GM18868 (cell line): ENCODE measurements at regions not wholly inside any gene's neighbourhood (a gene's known extent, or its start where the extent isn't known, plus 50 kb on each side); places are given as distances from the start of the nearest gene placed in this dataset.
"Not testable (repeated sequence)": the region's sequence is repeated elsewhere in the genome, so short reads cannot be mapped to it uniquely, and the experiment has no call there.

ENCODE experiments used
- ATAC-seq: cut with Tn5 transposase; IDR thresholded peaks from one replicate; pipeline ENCODE4 v1.9.1; 2021; ENCODE audit warnings: mild to moderate bottlenecking, moderate library complexity; ENCODE audit not compliant: unreplicated experiment

DNA sequence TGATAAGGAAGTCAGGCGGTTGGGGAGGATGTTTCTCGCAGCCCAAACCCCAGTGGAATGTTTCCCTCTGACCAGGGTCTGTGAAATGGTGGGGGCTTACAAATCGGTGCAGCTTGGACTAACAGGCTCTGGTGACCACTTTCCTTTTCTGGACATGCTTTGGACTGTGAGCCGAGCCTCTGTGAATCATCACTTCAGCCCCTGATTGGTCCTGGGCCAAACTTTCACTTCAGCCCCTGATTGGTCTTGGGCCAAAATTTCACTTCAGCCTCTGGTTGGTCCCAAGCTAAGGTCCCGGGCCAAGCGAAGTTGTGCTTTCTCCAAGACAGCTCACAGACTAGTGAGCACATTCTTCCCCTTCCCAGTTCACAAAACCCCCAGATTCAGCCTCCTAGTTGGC lies 223.7 kb upstream of the ANKRD20A1 start:
- not testable (repeated sequence) for ATAC-seq

DNA sequence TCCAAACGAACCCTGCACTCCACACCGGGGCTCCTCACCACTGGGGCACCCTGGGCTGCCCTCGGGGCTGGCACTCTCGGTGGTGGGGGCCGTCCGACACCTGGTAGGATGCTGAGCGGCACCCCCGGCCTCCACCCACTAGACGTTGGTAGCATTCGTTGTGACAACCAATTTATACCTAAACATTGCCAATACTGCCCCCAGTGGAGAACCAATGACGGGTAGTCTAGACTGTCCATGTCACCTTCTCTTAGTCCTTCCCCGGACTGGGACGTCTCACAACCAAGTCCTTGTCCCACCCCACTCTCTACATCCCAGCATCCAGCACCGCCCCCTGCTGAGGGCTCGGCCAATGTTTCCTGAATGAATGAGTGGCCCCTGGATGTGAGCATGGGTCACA lies 246.8 kb upstream of the ANKRD20A1 start:
- ATAC-seq: peak; percentile 55

DNA sequence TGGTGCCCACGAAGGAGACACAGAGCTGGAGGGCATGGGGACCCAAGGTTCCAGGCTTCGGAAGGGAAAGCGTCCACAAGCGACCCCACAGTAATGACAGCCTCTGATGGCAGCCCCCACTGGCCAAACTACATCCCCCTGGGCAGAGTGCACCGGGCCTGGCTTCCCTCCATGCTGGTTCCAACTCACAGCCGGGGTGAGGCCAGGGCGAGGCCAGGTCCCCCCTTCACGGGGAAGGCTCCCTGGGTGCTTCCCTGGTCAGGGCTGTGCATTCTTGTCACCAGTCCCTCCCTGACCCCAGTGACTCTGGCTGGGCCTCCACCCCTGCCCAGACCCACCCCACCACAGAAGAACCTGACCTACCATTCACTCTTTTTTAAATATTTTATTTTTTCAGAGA lies 248.9 kb upstream of the ANKRD20A1 start:
- ATAC-seq: not testable (repeated sequence)

DNA sequence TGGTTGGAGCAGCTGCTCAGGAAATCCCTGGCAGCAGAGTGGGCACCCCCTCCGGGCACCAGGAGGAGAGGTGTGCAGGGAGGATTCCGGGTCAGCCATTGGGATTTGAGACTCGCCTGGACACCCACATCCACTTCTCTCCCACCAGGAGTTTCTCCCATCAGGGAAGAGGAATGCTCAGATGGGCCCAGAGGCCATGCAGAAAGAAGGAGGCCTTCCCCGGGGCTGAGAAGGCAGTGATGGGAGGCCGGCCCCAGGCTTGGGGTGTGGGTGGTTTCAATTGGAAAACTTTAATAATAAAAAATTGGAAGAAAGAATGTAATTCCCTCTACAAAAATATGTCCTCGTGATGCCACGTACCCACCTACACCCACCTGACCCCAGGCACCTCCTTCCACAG lies 249.3 kb upstream of the ANKRD20A1 start:
- ATAC-seq: not testable (repeated sequence)

DNA sequence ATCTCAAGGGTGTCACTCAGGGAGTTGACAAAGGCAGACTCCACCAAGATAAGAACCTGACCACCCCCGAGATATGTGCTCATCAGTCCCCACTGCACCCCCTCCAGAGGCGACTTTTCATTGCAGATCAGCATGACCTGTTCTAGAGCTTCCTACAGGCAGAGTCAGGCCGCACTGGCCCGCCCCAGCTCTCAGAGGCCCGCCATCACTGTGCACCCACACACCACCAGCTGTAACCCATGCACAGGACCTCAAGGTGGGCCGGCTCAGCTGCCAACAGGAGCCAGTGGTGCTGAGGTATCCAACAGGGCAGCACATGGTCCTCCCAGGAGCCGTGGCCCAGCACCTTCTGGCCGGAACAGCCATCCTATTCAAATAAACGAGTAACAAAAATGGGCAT lies 253.6 kb upstream of the ANKRD20A1 start:
- not testable (repeated sequence) for ATAC-seq

DNA sequence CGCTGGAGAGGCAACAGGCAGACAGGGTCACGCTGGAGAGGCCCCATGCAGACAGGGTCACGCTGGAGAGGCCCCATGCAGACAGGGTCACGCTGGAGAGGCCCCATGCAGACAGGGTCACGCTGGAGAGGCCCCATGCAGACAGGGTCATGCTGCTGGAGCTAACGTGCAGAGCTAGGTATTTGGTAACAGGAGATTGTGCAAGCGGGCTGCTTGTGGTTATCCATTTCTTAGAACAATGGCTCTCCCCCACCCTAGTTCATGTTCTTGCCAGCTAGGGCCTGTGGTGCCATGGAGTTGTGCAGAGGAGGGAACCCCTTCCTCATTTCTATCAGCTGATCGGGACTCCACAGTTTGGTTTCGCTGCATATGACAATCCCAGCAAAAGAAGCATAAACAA lies 255.1 kb upstream of the ANKRD20A1 start:
- ATAC-seq: not testable (repeated sequence)

DNA sequence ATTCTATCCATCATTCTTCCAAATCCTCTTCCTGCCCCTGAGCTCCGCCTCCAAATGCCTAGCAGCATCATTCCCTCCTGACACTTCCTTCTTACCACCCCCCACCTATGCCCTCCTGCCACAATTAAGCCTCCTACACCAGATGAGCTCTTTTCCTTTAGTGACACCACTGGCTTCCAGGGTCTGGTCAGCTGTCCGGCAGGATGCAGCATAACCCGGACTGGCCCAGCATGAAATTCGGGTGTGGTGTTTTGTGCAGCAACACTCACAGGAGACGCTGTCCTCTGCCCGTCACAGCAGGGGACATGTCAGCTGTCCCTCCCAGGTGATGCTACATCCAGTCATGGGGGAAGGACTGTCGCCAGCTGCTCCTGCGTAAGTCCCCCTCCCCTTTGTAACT lies 266.3 kb upstream of the ANKRD20A1 start:
- not testable (repeated sequence) for ATAC-seq

DNA sequence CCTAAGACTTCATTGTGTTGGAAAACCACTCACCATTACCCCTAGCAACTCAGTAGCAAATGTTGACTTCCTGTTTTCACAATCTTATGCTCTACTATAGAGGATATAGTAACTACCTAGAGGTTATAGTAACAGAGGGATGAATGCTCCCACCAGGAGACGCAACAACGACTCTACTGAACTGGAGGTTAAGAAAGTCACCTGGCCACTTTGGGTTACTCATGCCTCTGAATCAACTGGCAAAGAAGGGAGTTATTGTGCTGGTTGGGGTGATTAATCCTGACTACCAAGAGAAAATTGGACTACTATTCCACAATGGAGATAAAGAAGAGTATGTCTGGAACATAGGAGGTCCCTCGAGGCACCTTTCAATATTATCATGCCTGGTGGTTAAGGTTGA lies 302.9 kb upstream of the ANKRD20A1 start:
- not testable (repeated sequence) for ATAC-seq

DNA sequence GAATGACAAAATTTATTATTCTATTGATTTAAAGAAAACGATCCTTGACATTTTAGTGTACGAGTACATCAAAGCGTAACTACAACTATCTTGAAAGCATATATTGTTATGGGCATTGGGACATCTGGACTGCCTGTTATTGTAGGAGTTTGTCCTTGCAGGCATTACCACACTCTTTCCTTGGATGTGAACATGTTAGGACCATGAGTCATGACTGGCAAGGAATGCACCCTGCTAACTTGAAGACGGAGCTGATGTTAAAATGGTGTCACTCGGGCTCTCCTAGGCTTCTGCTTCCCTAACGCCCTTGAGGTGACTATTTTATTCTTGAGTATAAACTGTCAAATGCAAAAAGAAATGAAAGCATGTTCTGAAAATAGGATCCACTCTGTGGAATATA lies 308.7 kb upstream of the ANKRD20A1 start:
- ATAC-seq: not testable (repeated sequence)

DNA sequence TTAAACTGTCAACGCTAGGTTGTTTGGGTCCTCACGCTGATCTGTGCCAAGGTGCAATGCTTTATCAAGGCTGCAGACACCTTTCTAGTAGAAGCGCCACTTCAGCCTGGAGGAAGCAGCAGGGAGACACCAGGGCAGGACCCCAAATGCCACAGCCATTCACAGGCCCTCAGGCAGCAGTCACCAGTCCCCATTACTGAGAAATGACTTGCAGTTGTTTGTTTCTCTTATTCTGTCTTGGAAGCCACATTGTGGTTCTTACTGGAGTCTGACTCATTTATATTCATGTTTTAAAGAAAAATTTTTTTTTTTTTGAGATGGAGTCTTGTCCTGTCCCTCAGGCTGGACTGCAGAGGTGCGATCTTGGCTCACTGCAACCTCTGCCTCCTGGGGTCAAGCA lies 328.9 kb upstream of the ANKRD20A1 start:
- not testable (repeated sequence) for ATAC-seq

DNA sequence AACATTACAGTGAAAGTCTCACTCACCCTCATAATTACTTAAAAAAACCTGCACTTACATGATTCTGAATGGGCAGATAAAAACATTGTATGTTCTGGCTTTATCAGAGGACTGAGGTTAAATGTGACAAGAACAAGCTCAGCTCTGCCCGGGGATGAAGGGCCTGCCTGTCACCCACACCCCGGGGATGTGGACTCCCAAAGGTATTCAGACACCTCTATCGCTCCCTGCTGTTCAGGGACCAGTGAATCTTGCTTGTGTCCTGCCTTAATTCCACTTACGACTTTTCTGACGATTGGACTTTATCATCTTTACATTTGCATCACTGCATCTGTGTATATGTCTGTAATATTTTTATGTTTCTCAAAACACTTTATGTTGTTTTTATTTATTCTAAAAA lies 341.8 kb upstream of the ANKRD20A1 start:
- not testable (repeated sequence) for ATAC-seq

DNA sequence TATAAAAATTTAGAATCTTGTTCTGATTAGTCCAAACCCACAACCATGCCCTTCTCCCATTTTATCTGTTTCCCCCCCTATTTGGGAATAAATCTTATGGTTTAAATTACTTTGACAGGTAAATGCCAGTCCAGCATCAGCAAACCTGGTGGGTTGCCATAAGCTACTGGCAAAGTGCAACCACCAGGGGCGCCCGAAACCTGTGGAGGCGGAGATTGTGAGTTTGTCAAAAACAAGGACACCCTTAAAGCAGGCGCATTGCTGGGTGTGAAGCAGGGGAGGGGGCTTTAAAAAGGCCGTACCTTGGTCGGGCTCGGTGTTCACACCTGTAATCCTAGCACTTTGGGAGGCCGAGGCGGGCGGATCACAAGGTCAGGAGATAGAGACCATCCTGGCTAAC lies 344.1 kb upstream of the ANKRD20A1 start:
- ATAC-seq: not testable (repeated sequence)

DNA sequence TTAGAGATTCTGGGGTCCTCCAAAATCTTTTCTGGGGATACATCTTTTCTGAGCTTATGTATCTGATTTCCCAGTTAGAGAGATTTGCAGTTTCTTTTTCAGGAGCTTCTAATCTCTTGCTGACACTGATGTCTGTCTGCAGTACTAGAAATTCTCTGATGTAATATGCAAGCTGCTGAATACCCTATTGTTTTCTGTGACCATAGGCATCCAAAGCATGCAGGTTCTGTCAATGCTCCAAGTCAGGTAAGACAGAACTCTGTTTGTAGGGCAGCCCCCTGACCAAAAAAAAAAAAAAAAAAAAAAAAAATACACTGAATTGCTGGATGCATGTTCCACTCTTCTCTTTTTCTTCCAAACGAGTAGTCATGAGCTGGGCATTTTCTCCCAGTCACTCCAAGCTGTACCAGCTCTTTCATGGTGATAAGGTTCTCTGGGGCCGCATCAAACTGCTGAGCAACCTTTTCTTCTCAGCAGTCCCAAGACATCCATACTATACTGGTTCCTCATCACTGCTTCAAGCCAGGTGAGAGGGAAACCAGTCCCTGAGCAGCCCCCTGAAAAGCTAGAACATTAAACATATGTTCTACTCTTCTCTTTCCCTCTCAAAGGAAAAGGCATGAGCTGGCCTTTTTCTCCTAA lies 354.9 kb upstream of the ANKRD20A1 start:
- not testable (repeated sequence) for ATAC-seq

DNA sequence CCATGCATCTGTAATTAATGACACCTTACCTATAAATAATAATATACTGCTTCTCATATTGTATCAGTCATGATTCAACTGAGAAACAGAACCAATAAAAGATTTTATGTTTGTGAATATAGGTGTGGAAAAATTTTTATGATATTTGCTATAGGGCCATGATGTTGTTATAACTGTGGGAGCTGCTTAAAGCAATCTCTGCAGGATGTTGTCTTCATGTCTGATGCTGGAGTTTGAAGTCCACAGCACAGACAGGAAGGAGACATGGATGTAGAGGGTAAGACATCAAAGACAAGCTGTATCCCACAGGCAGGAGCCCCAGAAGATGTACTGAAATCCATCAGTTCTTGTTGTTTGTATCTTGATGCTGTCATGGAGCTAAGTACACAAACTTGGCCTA lies 366.7 kb upstream of the ANKRD20A1 start:
- not testable (repeated sequence) for ATAC-seq

DNA sequence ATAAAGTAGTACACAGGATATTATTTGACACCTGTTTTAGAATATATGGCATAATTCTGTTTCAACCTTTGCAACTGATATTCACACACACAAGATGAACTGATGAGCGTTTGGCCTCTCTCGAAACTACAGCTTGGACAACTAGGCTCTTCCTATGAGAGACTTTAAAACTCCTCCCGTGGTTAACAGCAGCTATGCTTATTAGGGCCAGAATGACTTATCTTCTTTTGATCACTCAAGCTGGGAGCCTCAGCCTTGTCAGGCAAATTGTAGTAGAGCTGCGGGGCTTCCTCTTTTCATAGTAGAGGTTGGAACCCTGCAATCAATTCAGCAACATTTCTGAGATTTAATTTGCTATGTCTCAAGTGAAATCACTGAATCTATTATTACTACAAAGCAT lies 381.3 kb upstream of the ANKRD20A1 start:
- peak; percentile 82 for ATAC-seq

DNA sequence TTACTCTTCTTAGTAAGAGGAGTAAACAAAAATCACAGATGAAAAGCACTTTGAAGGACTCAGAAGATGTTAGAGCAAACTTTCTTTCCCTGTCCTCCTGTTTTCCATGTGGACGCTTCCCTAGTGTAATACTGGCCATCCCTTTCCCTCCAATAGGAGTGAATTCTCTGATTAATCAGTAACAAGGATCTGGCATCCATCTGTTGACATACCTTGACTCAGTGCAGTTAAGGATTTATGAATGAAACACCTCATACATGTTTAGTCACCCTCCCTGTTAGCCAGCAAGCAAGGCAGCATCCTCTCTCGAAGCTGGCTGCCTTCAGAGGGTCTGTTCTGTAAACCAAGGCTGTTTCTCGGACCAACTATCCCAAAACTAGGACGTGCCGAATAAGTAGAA lies 388.0 kb upstream of the ANKRD20A1 start:
- not testable (repeated sequence) for ATAC-seq

DNA sequence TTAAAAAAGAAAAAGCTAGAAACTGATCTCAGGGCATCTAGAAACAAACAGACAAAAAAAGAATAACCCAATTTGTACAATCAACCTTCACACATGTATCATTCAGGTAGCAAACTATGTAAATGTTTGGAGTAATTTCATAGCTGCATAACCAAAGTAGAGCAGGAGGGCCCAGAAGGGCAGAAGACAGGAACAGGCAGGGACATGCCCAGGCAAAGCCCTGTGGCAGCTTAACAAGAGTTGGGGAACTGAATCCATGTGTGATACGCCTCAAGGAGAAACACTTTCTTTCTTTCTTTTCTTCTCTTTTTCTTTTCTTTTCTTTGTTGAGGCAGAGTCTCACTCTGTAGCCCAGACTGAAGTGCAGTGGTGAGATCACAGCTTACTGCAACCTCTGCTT lies 390.4 kb upstream of the ANKRD20A1 start:
- peak; percentile 74 for ATAC-seq

DNA sequence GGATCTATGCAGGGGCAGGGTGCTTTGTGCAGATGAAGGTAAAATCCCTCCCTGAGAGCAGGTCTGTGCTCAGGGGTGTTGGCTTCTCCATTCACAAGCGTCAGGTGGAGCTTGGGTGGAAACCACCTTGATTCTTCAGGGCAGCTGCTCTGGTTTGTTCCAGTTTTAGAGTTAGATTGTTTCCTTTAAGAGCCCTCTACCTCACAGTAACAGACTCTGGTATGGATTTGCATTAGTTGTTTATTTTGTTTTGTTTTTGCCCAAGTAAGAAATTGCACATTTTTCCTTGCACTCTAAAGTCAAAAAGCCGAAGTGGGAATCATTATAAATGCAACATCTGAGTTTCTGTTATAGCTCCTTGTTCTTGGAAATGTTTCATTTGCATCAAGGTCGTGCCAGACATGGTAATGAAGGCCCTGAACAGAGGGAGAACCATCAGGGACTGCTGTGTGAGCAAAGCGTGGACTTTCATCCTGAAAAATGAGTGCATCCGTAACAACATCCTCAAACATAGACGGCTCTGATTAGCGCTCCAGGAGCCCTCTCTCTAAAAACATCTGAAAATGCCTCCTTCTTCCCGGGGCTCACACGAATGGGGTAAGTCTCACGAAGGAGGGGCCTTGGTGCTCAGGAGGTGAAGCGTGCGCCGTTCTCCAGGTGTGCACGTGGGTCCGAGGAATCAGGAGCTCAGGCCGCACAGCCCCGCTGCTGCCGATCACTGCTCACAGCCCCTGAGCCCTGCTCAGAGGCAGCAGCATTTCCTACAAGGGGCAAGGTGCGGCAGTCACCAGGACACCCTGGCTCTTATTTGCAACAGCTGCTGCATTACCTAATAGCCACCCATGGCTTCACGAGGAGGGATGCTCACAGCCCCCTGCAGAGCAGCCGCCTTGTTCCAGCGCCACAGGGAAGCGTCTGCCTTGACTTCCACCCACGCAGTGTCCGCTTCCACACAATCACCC lies 396.7 kb upstream of the ANKRD20A1 start:
- ATAC-seq: not testable (repeated sequence)

DNA sequence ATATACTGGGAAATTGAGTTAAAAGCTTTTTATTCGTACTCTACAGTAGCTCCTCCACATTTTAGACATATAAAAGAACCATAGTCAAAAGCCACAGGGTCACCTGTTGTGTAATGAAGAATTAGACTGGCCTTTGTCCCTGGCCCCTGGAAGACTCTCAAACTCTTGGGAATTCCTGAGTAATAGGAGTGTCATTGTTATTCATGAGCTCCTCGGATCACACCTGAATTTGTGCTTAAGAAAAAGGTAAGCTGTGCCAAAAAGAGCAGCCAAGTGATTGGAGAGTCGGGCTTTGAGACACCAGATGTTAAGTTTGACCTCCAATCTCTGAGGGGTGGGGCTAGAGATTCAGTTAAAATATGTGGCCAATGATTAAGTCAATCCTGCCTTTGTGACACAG lies 405.8 kb upstream of the ANKRD20A1 start:
- ATAC-seq: not testable (repeated sequence)

DNA sequence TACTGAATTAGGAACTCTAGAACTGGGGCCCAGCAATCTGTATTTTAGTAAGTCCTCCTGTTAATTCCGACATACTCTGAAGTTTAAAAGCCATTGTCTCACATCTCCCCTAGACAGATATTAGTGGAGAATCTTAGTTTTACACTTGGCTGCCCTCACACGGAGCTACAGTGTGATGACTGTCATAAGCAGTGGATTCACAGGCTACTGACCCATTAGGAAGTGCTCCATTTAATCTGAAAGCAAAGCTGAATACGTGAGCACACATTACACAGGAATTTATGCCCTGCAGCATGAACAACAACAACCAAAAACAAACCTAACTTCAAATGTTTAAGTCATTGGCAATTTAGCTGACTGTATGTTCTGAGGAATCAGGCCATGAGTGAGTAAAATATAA lies 416.4 kb upstream of the ANKRD20A1 start:
- ATAC-seq: not testable (repeated sequence)

DNA sequence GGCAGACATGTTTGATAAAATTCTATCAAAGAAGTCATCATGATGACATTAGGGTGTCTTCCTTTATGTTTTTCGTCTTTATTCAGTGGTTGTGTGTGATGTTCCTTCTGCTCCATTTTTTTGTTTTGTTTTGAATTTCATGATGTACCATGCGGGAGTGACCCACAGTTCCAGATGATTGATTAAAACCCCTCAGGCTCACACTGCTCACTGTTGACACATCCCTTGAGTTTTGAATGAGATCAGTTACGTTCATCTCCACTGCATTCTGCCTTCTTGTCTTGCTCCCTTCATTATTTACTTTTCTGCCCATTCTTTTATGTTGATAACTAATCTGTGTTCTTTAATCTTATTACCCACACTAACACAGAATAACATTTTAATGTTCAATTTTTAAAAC lies 421.7 kb upstream of the ANKRD20A1 start:
- not testable (repeated sequence) for ATAC-seq

DNA sequence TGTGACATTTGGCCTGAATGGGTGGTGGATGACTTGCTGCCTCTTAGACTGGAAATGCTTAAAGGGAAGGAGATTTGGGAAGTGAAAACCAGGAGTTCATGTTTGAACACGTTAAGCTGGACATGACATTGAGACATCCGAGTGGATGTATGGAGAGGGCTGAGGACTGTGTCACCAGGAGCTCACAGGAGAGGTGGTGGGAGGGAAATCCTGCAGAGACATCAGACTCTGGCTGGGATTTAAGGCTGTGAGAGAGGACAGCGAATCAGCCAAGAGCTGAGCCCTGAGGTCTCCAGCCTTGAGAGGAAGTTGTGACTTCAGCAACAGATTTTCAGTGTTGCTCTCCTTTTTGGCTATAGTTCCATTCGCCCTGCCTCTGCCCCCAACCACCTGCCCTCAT lies 432.5 kb upstream of the SPATA31A3 start:
- not testable (repeated sequence) for ATAC-seq
